Right renal pelvis (tissue), 4 donors: ENCODE measurements at regions not wholly inside any gene's neighbourhood (a gene's known extent, or its start where the extent isn't known, plus 50 kb on each side); places are given as distances from the start of the nearest gene placed in this dataset.

Experiments used
- DNase-seq, 4 donors: peaks; one replicate each; pipeline ENCODE4 v3.0.0-alpha.2; 2013; ENCODE audit warnings: low read depth in 4 of 4, low spot score in 3 of 4, missing footprints in 1 of 4

DNA sequence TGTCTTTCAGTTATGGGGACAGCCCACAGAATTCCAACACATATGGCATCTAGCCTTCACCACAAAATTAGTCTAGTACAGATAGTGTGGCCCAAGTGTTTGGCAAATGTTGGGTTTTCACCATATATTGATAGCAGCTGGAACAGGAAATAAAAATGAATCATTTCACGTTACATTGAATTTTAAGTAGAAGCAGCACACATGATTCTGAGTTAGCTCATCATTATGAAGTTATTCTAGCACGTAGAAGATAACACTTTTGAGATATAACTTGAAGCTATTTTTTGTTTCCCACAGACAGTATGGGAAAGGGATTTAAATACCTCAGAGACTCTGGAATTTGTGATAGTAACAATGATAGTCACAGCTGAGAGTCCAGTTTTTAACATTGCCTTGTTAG, 118.7 kb downstream of the FAT4 start:
- no peak for DNase-seq

- DNase-seq = no peak
Measured at GRCh38 chr4:125434136-125434535, 119.4 kb downstream of the FAT4 start.

- no peak for DNase-seq
Measured at GRCh38 chr4:125440814-125441213, 126.1 kb downstream of the FAT4 start.

GRCh38 chr4:125444166-125444565, 129.4 kb downstream of the FAT4 start:
- no peak for DNase-seq

DNA sequence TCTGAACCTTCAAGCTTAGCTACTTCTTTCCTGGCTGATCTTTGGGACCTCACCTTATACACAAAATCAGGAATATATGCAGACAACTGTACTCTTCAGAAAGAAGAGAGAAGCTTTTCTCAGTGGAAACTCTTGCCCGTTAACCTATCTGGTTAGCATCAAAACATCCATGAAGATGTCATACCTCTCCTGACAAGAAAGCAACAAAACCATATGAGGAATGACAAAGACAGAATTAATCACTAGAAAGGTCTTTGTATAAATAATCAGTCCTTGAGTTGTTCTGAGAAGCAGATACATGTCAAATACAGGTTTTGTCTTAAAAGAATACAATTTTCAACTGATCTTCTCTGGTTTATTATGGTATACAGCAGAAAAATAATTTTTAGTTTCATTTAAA, 130.8 kb downstream of the FAT4 start:
- DNase-seq = no peak

DNA sequence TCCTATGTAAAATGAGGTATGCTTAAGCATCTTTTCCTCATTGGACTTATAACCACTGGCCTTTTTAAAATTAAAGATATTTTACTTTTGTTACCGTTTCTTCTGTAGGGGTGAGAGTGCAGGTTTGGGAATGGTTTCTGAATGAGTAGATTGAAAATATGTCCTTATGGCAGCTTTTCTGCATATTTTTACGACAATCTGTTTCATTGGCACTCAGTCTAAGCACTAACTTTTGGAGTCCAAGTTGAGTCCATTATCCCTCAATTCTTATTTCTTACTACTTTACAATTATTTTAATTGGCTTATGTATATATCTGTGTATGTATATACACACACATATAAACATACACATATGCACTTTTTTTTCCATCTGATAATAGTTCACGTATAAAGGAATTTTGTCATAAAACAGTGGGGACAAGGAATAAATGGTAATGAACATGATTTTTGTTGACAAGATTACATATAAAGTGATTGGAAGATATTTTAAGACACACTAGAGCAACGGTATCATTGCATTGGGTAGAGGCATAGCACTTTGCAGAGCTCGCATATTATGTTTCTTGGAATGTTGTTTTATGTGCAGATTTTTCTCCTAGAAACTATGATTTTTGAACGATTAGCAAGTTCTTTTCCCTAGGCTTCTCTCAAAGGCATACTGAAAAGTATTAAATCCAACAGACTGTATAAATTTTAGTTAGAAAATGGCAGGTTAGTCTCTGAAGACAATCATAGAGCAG, 133.0 kb downstream of the FAT4 start:
- no peak for DNase-seq

DNA sequence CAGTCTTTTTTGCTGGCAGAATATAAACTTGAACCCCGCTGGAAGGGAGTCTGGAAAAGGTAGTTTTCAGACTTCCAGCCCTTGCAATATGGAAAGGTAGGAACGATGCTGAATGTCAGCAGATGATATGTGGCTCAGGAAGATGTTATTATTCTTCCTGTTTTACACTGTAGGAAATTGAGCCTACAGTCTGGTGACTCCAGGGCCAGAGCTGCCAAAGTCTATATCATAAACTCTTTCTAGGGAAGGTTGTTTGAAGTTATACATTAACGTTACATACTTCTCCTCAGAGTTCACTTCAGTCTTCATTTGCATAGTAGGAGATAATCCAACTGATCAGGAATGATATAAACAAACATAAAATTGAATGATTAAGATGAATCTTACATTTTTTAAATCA, 141.3 kb downstream of the FAT4 start:
- no peak for DNase-seq

DNA sequence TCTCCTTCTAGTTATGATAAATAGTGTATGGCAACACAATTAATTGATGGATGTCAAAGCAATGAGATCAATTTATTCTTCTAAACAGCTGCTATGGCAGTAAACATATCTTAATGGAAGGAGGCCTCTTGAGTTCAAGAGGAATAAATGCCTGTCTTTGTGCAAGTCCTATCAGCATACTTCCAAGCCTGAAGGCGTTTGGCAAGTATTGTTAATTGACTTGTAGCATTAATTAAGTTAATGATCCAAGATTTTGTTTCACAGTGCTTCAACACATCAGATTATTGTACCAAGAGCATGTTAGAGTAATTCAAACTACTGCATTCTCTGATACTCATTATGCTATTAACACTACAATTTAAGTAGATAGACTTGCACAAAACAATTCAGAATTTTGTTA, 144.8 kb downstream of the FAT4 start:
- no peak for DNase-seq

DNA sequence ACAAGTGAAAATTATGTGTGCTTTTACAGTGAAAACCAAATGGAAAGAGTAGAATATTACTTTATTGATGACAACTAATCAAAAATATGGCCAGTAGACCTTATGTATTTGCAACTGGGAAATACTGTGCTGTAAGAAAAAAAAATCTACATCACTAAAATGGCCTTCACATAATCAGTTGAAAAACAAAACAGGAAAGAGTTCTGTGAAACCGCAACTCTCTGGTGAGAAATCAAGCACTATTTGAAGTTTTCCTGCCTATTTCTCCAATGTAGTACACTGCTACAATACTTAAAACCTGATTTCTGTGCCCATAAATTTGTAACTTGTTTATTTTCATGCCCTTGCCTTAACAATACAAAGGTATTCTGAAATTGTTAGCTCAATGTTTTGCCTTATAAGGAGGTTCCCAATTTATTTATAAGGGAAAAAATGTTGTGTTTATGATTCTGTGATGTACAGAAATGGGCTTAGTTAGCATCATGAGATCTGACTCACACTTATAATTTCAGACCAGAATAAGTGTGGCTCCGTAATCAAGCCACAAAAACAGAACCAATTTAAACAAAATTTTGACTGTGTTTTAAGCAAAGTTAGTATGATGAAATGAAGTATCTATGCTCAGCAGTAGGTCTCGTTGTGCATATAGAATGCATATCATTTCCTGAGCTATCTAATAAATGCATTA, 147.1 kb downstream of the FAT4 start:
- DNase-seq = no peak

- no peak for DNase-seq
Measured at GRCh38 chr4:125464146-125464545, 149.4 kb downstream of the FAT4 start.

DNA sequence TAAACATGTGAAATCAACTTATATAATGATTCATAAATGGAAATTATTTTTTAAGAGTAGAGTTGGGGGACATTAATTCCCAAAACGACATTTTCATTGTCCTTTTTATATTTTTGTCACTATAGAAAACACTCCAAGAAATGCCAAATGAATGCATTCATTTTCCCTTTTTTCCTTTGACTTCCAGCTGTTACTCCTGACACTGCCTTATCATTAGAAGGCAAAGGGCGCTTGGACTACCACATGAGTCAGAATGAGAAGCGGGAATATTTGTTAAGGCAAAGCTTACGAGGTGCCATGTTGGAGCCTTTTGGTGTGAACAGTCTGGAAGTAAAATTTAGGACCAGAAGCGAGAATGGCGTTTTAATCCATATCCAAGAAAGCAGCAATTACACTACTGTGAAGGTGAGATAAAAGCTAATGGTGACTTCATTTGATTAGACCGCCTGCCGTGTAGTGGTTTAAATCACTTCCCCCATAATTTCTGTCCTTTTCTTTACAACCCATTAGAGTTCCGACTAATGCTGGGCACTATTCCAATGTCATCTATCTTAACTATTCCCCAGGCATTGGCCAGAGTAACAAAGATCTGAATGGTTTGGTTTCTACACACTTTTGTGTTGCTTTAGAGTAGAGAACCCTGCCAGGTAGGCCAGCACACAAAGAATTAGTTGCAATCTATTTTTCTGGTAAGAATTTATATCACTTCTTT, 166.7 kb downstream of the FAT4 start:
- no peak for DNase-seq

DNA sequence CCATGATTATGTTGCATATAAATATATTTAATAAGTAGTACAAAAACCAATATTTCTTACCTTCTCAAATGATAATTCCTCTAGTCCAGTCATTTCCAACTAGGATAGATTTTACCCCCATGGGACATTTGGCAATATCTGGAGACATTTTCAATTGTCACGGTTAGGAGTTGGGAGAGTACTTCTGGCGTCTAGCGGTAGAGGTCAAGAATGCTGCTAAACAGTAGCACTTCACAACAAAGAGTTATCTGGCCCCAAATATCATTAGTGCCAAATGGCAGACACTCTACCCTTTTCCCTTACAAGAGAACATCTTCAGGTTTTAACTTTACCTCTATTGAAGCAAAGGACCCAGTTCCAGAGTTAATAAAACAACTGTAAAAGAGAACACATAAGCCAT, 168.1 kb downstream of the FAT4 start:
- DNase-seq = no peak

GRCh38 chr4:125483278-125483677, 168.5 kb downstream of the FAT4 start:
- no peak for DNase-seq

- DNase-seq = no peak
Measured at GRCh38 chr4:125484912-125485311, 170.2 kb downstream of the FAT4 start.

GRCh38 chr4:125486351-125486750, 171.6 kb downstream of the FAT4 start:
- no peak for DNase-seq

DNA sequence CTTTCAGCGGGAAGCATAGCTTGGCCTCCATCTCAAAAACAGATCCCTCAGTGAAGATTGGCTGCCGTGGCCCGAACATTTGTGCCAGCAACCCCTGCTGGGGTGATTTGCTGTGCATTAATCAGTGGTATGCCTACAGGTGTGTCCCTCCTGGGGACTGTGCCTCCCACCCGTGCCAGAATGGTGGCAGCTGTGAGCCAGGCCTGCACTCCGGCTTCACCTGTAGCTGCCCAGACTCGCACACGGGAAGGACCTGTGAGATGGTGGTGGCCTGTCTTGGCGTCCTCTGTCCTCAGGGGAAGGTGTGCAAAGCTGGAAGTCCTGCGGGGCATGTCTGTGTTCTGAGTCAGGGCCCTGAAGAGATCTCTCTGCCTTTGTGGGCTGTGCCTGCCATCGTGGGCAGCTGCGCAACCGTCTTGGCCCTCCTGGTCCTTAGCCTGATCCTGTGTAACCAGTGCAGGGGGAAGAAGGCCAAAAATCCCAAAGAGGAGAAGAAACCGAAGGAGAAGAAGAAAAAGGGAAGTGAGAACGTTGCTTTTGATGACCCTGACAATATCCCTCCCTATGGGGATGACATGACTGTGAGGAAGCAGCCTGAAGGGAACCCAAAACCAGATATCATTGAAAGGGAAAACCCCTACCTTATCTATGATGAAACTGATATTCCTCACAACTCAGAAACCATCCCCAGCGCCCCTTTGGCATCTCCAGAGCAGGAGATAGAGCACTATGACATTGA, 175.4 kb downstream of the FAT4 start:
- no peak for DNase-seq

- DNase-seq = no peak
Measured at GRCh38 chr4:125492957-125493356, 178.2 kb downstream of the FAT4 start.

GRCh38 chr4:125497861-125498260, 183.1 kb downstream of the FAT4 start:
- no peak for DNase-seq

DNA sequence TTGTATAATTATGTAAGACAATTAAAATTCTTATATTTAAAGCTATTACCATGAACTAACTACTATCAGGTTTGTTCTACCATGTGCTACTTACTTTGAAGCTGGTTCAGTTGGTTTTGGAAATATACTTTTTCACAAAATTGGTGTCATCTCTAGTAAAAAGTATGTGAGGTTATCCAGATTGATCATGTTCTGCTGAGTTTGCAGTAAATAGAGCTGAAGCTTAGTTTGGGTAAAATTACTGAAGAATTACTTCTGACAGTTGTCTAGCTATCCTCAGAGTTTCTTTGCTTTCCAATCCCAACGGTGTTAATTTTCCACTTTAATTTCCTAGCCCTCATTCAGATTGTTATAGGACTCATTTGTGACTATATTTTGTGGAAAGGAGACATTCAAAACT, 184.2 kb downstream of the FAT4 start:
- DNase-seq = no peak

GRCh38 chr4:125501090-125501489, 186.3 kb downstream of the FAT4 start:
- no peak for DNase-seq

GRCh38 chr4:125501568-125501967, 186.8 kb downstream of the FAT4 start:
- no peak for DNase-seq
